Prostate gland (tissue), 2 donors: ENCODE measurements at regions not wholly inside any gene's neighbourhood (a gene's known extent, or its start where the extent isn't known, plus 50 kb on each side); places are given as distances from the start of the nearest gene placed in this dataset.

Experiments
- DNase-seq: peaks from one replicate; pipeline ENCODE4 v3.0.0-alpha.2; 2019; ENCODE audit warnings: low spot score
- H3K27ac ChIP-seq, 2 donors: fragments of 200-600 bp; sonication (generic); 2 replicates each; pipeline ENCODE4 v1.5.1; 2017 to 2019
- H3K27me3 ChIP-seq: fragments of 200-600 bp; sonication (generic); replicated peaks from 2 replicates; pipeline ENCODE4 v1.5.1; 2019; ENCODE audit not compliant: insufficient read depth
- H3K36me3 ChIP-seq, 2 donors: fragments of 200-600 bp; sonication (generic); 1 replicate in 1 of 2; 2 replicates in 1 of 2; pipeline versions ENCODE4 v1.5.1 to v1.8.1; 2017 to 2019
- H3K4me1 ChIP-seq: fragments of 200-600 bp; sonication (generic); replicated peaks from 2 replicates; pipeline ENCODE4 v1.5.1; 2019
- H3K4me3 ChIP-seq, 2 donors: fragments of 200-600 bp; sonication (generic); 2 replicates each; pipeline ENCODE4 v1.5.1; 2017 to 2019
- H3K9me3 ChIP-seq: fragments of 200-600 bp; sonication (generic); 2 replicates; pipeline ENCODE4 v1.5.1; 2017
- POLR2A ChIP-seq: fragments of 450-650 bp; IDR thresholded peaks from one replicate; pipeline ENCODE4 v1.6.1; 2016; ENCODE audit warnings: antibody characterized with exemption, mild to moderate bottlenecking
- POLR2AphosphoS5 ChIP-seq: sonication (generic); formaldehyde crosslinking; IDR thresholded peaks from one replicate; pipeline ENCODE4 v1.6.1; 2017; ENCODE audit warnings: antibody characterized with exemption
- WGBS: methylation state at CpG from one replicate; pipeline ENCODE4 v1.1.5; 2018; 5-methylcytosine and 5-hydroxymethylcytosine counted together
- intact Hi-C: fragments of 100-400 bp; cut with DNase I; formaldehyde crosslinking; loops from one replicate; pipeline ENCODE4 v1.14.2; 2022
- TF ChIP-seq, protein P1 (sequence below), 4 experiments: fragments of 200-600 bp in 2 of 4; fragments of 450-650 bp in 2 of 4; sonication (generic) in 2 of 4; IDR thresholded peaks; 1 replicate in 3 of 4; 2 replicates in 1 of 4; pipeline ENCODE4 v1.5.1; 2016 to 2019; ENCODE audit warnings: antibody characterized with exemption in 4 of 4, mild to moderate bottlenecking in 2 of 4, moderate library complexity in 2 of 4

- intact Hi-C loops = no loop called here
- DNase-seq = no peak
- 70% methylated on average over 5 of the region's 5 CpGs for WGBS
- H3K4me1 ChIP-seq = no peaks in the 10 kb centered on the region
- TF ChIP-seq POLR2AphosphoS5 (no peak), POLR2A (no peak)
- TF ChIP-seq, protein P1, sequence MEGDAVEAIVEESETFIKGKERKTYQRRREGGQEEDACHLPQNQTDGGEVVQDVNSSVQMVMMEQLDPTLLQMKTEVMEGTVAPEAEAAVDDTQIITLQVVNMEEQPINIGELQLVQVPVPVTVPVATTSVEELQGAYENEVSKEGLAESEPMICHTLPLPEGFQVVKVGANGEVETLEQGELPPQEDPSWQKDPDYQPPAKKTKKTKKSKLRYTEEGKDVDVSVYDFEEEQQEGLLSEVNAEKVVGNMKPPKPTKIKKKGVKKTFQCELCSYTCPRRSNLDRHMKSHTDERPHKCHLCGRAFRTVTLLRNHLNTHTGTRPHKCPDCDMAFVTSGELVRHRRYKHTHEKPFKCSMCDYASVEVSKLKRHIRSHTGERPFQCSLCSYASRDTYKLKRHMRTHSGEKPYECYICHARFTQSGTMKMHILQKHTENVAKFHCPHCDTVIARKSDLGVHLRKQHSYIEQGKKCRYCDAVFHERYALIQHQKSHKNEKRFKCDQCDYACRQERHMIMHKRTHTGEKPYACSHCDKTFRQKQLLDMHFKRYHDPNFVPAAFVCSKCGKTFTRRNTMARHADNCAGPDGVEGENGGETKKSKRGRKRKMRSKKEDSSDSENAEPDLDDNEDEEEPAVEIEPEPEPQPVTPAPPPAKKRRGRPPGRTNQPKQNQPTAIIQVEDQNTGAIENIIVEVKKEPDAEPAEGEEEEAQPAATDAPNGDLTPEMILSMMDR (IDR thresholded peaks at IDR 0.05) = no peak
- no peaks in the 10 kb centered on the region for H3K9me3 ChIP-seq
- no peak overlapping the region for H3K27ac ChIP-seq
- H3K4me3 ChIP-seq = no peak overlapping the region
- no peaks in the 10 kb centered on the region for H3K36me3 ChIP-seq
- no peaks in the 10 kb centered on the region for H3K27me3 ChIP-seq
Observed at GRCh38 chr6:10194816-10195672, 219.8 kb downstream of the TFAP2A start.

DNA sequence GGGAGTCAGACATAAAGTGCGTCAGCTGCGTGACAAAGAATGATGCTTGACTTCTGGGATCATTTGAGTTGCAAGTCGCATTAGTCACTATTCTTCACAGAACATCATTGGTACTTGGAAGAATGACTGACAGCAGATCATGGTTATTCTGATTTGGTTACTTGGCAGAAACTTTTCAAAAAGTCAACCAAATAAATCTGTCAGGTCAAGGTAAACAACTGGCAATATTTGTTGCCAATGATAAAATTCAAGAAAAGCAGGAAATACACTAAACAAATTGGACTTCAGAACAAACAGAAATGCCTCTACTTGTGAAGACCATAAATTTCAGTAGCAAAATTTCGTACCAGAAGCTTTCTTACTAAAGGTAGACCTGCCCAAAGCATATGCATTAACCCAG is 221.6 kb downstream of the TFAP2A start:
- WGBS = 85% methylated on average over 4 of the region's 4 CpGs
- Histone ChIP-seq H3K27ac (no peak overlapping the region), H3K9me3 (no peaks in the 10 kb centered on the region), H3K4me1 (no peaks in the 10 kb centered on the region), H3K27me3 (no peaks in the 10 kb centered on the region), H3K4me3 (no peak overlapping the region), H3K36me3 (no peaks in the 10 kb centered on the region)
- intact Hi-C loops = no loop called here
- no peak for TF ChIP-seq POLR2A
- TF ChIP-seq, protein P1 (IDR thresholded peaks at IDR 0.05) = no peak
- TF ChIP-seq POLR2AphosphoS5 = no peak
- no peak for DNase-seq

DNA sequence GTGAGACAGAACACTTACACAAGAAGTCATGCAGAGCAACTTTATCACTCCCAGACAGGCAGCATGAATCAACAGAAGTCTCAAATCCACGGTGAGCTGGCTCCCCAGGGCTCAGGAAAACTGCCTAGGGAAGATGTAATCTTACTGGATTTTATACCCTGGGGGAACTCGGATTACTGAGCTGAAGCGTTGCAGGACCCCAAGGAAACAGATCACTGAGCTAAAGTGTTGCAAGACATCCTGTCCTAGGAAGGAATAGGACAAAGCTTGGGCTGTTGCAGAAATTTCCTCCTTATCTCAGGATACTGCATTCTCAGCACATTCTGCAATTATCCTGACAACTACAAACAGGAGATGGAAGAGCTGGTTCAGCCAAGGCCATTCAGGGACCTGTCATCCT is 224.8 kb downstream of the TFAP2A start:
- Histone ChIP-seq H3K4me1 (no peaks in the 10 kb centered on the region), H3K9me3 (no peaks in the 10 kb centered on the region), H3K27ac (no peak overlapping the region), H3K36me3 (no peaks in the 10 kb centered on the region), H3K4me3 (no peak overlapping the region), H3K27me3 (no peaks in the 10 kb centered on the region)
- TF ChIP-seq, protein P1 (IDR thresholded peaks at IDR 0.05) = no peak
- no peak for TF ChIP-seq POLR2A
- intact Hi-C loops = no loop called here
- 52% methylated on average over 3 of the region's 3 CpGs for WGBS
- DNase-seq = no peak

DNA sequence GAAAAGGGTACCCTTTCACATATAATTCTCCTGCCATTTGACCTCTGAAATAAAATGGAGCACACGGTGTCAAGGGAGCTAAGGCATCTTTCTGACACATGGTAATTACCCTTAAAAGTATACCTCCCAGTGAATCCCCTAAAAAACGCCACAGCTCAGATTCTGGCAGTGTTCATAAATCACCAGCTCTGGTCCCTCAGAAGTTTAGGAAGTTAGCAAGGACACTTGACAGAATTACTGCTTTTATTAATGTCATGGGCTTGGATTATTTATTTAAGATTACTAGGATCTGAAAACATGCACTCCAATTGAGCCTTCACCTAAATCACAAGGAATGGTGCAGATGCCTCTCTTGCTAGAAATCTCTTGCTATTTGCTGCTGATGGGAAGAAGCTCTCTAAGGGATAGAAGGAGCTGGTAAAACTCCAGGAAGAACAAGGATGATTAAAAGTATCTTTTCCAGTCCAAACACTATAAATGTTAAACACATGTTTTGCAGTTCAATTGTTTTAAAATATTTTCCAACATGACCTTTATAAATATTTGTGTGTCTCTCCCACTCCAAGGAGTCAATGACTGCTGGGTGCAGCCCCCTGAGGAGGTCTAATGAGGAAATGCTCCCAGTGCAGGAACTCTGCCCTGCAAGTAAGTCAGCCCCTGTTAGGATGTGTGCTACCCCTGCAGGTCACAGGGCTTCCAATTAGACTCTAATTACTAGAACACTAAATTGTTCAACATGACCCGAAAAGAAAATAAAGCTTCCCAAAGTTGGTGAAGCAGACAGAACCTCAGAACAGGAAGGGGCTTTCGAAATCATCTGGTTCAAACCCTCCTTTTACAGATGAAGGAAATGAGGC is 230.3 kb downstream of the TFAP2A start:
- Histone ChIP-seq H3K36me3 (no peaks in the 10 kb centered on the region), H3K27me3 (no peaks in the 10 kb centered on the region), H3K4me3 (no peak overlapping the region), H3K9me3 (no peaks in the 10 kb centered on the region), H3K4me1 (no peaks in the 10 kb centered on the region), H3K27ac (no peak overlapping the region)
- TF ChIP-seq, protein P1 (IDR thresholded peaks at IDR 0.05) = no peak
- TF ChIP-seq POLR2A (no peak), POLR2AphosphoS5 (no peak)
- DNase-seq = no peak
- intact Hi-C loops = no loop called here
- WGBS = 18% methylated on average over 4 of the region's 4 CpGs
